Suprapubic skin (tissue), 4 donors: ENCODE measurements at regions not wholly inside any gene's neighbourhood (a gene's known extent, or its start where the extent isn't known, plus 50 kb on each side); places are given as distances from the start of the nearest gene placed in this dataset.

Source experiments
- DNase-seq, 2 donors: peaks; one replicate each; pipeline ENCODE4 v3.0.0-alpha.2; 2019; ENCODE audit warnings: low spot score in 2 of 2
- H3K27ac ChIP-seq: fragments of 200-600 bp; sonication (generic); one replicate; pipeline ENCODE4 v1.5.1; 2019
- H3K27me3 ChIP-seq: fragments of 200-600 bp; sonication (generic); one replicate; pipeline ENCODE4 v1.5.1; 2019
- H3K36me3 ChIP-seq: fragments of 200-600 bp; sonication (generic); one replicate; pipeline ENCODE4 v1.5.1; 2019
- H3K4me1 ChIP-seq: fragments of 200-600 bp; sonication (generic); one replicate; pipeline ENCODE4 v1.5.1; 2019
- H3K4me3 ChIP-seq: fragments of 200-600 bp; sonication (generic); one replicate; pipeline ENCODE4 v1.5.1; 2019; ENCODE audit warnings: mild to moderate bottlenecking
- H3K9me3 ChIP-seq: fragments of 200-600 bp; sonication (generic); one replicate; pipeline ENCODE4 v1.5.1; 2019
- CTCF ChIP-seq, 2 donors: fragments of 200-600 bp in 1 of 2; fragments of 450-650 bp in 1 of 2; sonication (generic) in 1 of 2; IDR thresholded peaks; one replicate each; pipeline ENCODE4 v1.5.1; 2016 to 2019; ENCODE audit warnings: antibody characterized with exemption in 2 of 2, mild to moderate bottlenecking in 1 of 2, moderate library complexity in 1 of 2
- EP300 ChIP-seq: sonication (generic); formaldehyde crosslinking; IDR thresholded peaks from one replicate; pipeline ENCODE4 v1.6.1; 2017; ENCODE audit warnings: antibody characterized with exemption
- POLR2A ChIP-seq, 2 donors: fragments of 450-650 bp; IDR thresholded peaks; one replicate each; pipeline ENCODE4 v1.6.1; 2017; ENCODE audit warnings: antibody characterized with exemption in 2 of 2, mild to moderate bottlenecking in 2 of 2, moderate library complexity in 2 of 2
- POLR2AphosphoS5 ChIP-seq, 3 donors: sonication (generic); formaldehyde crosslinking; IDR thresholded peaks; one replicate each; pipeline ENCODE4 v1.6.1; 2017; ENCODE audit warnings: antibody characterized with exemption in 3 of 3
- WGBS: methylation state at CpG from one replicate; pipeline ENCODE4 v1.1.5; 2018; 5-methylcytosine and 5-hydroxymethylcytosine counted together

- no peaks in the 10 kb centered on the region for H3K27me3 ChIP-seq
- H3K27ac ChIP-seq, result no peak overlapping the region
- 41% methylated on average over 2 of the region's 2 CpGs for WGBS
- no peaks in the 10 kb centered on the region for H3K36me3 ChIP-seq
- TF ChIP-seq EP300 (no peak), POLR2AphosphoS5 (IDR thresholded peaks at IDR 0.05) (no peak), CTCF (IDR thresholded peaks at IDR 0.05) (no peak)
- H3K4me1 ChIP-seq, result no peaks in the 10 kb centered on the region
- H3K9me3 ChIP-seq, result no peaks in the 10 kb centered on the region
- no peak for DNase-seq
- H3K4me3 ChIP-seq, result no peak overlapping the region
Observed at GRCh38 chr11:98829971-98830370, 190.8 kb upstream of the CNTN5 start.

DNA sequence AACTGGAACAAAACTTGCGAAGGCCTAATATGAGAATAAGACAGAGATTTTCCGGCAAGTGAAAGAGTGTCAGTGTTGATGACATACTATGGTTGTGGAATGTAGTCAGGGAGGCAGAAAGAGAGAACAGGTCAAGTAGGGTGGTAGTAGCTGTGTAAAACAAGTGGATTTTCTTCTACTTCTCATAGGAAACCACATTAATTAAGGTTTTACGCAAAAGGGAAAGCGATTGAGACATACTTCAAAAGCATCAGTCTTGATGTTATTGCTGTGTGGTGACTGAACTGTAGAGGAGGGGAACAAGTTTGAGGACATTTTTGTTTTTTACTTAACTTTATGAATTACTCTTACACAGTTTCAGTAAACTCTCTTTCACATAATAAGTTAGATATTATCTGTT, 186.0 kb upstream of the CNTN5 start:
- TF ChIP-seq POLR2A (IDR thresholded peaks at IDR 0.05), result no peak
- no peak overlapping the region for H3K27ac ChIP-seq
- H3K9me3 ChIP-seq, result no peaks in the 10 kb centered on the region
- H3K4me3 ChIP-seq, result no peak overlapping the region
- no peaks in the 10 kb centered on the region for H3K27me3 ChIP-seq
- H3K36me3 ChIP-seq, result no peaks in the 10 kb centered on the region
- H3K4me1 ChIP-seq, result no peaks in the 10 kb centered on the region
- DNase-seq, result no peak
- 88% methylated on average over 4 of the region's 4 CpGs for WGBS

DNA sequence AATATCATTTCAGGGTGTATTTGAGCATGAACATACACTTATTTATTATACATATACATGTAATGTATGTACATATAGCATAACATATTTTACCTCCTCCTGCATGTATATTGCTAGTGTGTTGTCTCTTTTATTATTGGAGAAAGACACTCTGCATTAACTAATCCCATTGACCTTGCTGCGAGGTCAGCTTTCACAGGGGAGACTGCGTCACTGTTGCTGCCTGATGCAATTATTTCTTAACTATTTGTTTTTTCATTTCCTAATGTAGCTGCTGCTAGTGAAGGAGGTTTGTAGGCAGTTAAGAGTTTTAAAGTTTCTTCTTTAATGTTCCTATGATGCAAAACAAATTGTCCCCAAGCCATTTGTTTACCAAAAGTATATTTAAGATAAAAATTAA, 185.4 kb upstream of the CNTN5 start:
- Histone ChIP-seq H3K9me3 (no peaks in the 10 kb centered on the region), H3K36me3 (no peaks in the 10 kb centered on the region), H3K27ac (no peak overlapping the region), H3K4me1 (no peaks in the 10 kb centered on the region), H3K4me3 (no peak overlapping the region), H3K27me3 (no peaks in the 10 kb centered on the region)
- 71% methylated on average over 2 of the region's 2 CpGs for WGBS
- DNase-seq, result no peak
- no peak for TF ChIP-seq EP300
- no peak for TF ChIP-seq CTCF (IDR thresholded peaks at IDR 0.05)
- no peak for TF ChIP-seq POLR2A (IDR thresholded peaks at IDR 0.05)
- no peak for TF ChIP-seq POLR2AphosphoS5 (IDR thresholded peaks at IDR 0.05)

GRCh38 chr11:98836156-98836555, 184.6 kb upstream of the CNTN5 start:
- no peaks in the 10 kb centered on the region for H3K36me3 ChIP-seq
- H3K27me3 ChIP-seq, result no peaks in the 10 kb centered on the region
- DNase-seq, result no peak
- no peak overlapping the region for H3K4me3 ChIP-seq
- no peaks in the 10 kb centered on the region for H3K4me1 ChIP-seq
- no peaks in the 10 kb centered on the region for H3K9me3 ChIP-seq
- WGBS, result 78% methylated on average over 1 of the region's 1 CpG
- TF ChIP-seq POLR2A (IDR thresholded peaks at IDR 0.05) (no peak), EP300 (no peak), CTCF (IDR thresholded peaks at IDR 0.05) (no peak), POLR2AphosphoS5 (IDR thresholded peaks at IDR 0.05) (no peak)
- H3K27ac ChIP-seq, result no peak overlapping the region

- Histone ChIP-seq H3K27me3 (no peaks in the 10 kb centered on the region), H3K4me3 (no peak overlapping the region), H3K4me1 (no peaks in the 10 kb centered on the region), H3K9me3 (peaks cover 6% of the 10 kb centered on the region), H3K27ac (no peak overlapping the region), H3K36me3 (no peaks in the 10 kb centered on the region)
- no peak for DNase-seq
- no peak for TF ChIP-seq EP300
- TF ChIP-seq POLR2A (IDR thresholded peaks at IDR 0.05), result no peak
- no peak for TF ChIP-seq POLR2AphosphoS5 (IDR thresholded peaks at IDR 0.05)
- no peak for TF ChIP-seq CTCF (IDR thresholded peaks at IDR 0.05)
Observed at GRCh38 chr11:98842187-98842586, 178.6 kb upstream of the CNTN5 start.

DNA sequence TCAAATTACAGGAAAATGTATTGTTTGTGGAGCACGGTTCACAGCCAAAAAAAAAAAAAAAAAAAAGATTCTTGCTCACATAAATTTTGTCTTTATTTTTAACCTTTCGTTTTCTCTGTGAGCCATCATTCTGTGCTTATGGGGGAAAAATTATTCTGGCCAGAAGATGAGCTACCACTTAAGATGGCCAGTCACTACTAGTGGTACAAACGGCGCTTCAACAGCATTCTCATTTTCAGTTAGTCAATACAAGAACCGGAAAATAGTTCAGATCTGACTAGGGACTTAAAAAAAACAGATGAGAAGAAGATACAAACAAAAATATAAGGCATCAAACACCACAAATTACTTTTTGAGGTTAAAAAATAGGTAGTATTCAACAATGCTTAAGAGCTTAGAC, 158.6 kb upstream of the CNTN5 start:
- H3K4me1 ChIP-seq, result no peaks in the 10 kb centered on the region
- WGBS, result 71% methylated on average over 5 of the region's 5 CpGs
- no peak for DNase-seq

More for the DNA sequence above, 158.6 kb upstream of the CNTN5 start:
- Histone ChIP-seq H3K36me3 (no peaks in the 10 kb centered on the region), H3K27ac (no peak overlapping the region), H3K27me3 (no peaks in the 10 kb centered on the region), H3K9me3 (no peaks in the 10 kb centered on the region), H3K4me3 (no peak overlapping the region)
- TF ChIP-seq POLR2AphosphoS5 (IDR thresholded peaks at IDR 0.05), result no peak
- no peak for TF ChIP-seq CTCF (IDR thresholded peaks at IDR 0.05)
